Heart left ventricle (tissue), 13 donors: ENCODE measurements at regions not wholly inside any gene's neighbourhood (a gene's known extent, or its start where the extent isn't known, plus 50 kb on each side); places are given as distances from the start of the nearest gene placed in this dataset.

ENCODE experiments used
- CTCF ChIP-seq, 12 donors: fragments of 200-600 bp; sonication (generic) in 4 of 12; IDR thresholded peaks; one replicate each; pipeline versions ENCODE4 v1.5.0 to v1.8.0; 2018 to 2022; ENCODE audit warnings: antibody characterized with exemption in 12 of 12, mild to moderate bottlenecking in 5 of 12
- POLR2A ChIP-seq, 2 donors: fragments of 450-650 bp; IDR thresholded peaks; one replicate each; pipeline ENCODE4 v1.6.1; 2017; ENCODE audit warnings: antibody characterized with exemption in 2 of 2, mild to moderate bottlenecking in 2 of 2, moderate library complexity in 2 of 2
- donor health status: ischemic (EF 13 %, LVEDD 7.1; RV severe dilation, severe dysfunction).
- donor health status: DM: no; HTN: yes; CAD: no.
- donor health status: DM: no; HTN: no; CAD: no.
- donor health status: ischemic (EF 25% LVEDD 6.9; RV normal size, moderate dysfunction).
- donor health status: ischemic (EF 25% LVEDD 5.7; RV mildly dilated, moderate dysfunction).
- donor health status: ischemic (EF 35%, LVEDD 5.7; RV mildly dilated, moderate dysfunction).
- donor health status: nonischemic (EF 11% LVEDD 7.7; RV severe dilation, severe dysfunction).
- donor health status: DM: yes; HTN: yes; CAD: no.
- donor health status: PGD.
- donor health status: ischemic (EF 29% LVEDD 5.4; RV normal size, mild dysfunction).
- donor health status: nonischemic (EF 23%, LVEDD 6.1; RV moderate dilation, normal function).

GRCh38 chr2:14756981-14757657, 124.6 kb downstream of the LRATD1 start:
- no peak for TF ChIP-seq CTCF (IDR thresholded peaks at IDR 0.05)
- no peak for TF ChIP-seq POLR2A (IDR thresholded peaks at IDR 0.05)
